LNCaP clone FGC (cell line): ENCODE measurements at regions not wholly inside any gene's neighbourhood (a gene's known extent, or its start where the extent isn't known, plus 50 kb on each side); places are given as distances from the start of the nearest gene placed in this dataset.
"Not testable (repeated sequence)": the region's sequence is repeated elsewhere in the genome, so short reads cannot be mapped to it uniquely, and the experiment has no call there.

ENCODE experiments used
- DNase-seq: peaks from one replicate; pipeline ENCODE4 v3.0.0-alpha.2; 2011; ENCODE audit warnings: low read depth
- H3K4me3 ChIP-seq: 2 replicates; pipeline ENCODE4 v1.5.1; 2011; ENCODE audit warnings: mild to moderate bottlenecking, low read depth, low read length, control low read depth
- CTCF ChIP-seq: IDR thresholded peaks from 2 replicates; pipeline ENCODE4 v1.5.1; 2012; ENCODE audit warnings: mild to moderate bottlenecking; ENCODE audit not compliant: control insufficient read depth, insufficient read depth; ENCODE audit errors: extremely low read depth

- TF ChIP-seq CTCF: no peak
- no peak overlapping the region for H3K4me3 ChIP-seq
- no peak for DNase-seq
These were observed 188.7 kb upstream of the COL3A1 start for GRCh38 chr2:188785490-188785889.

GRCh38 chr2:188786368-188786841 lies 187.8 kb upstream of the COL3A1 start:
- DNase-seq: no peak
- no peak overlapping the region for H3K4me3 ChIP-seq
- TF ChIP-seq CTCF: no peak

- DNase-seq: no peak
- no peak for TF ChIP-seq CTCF
These were observed 187.0 kb upstream of the COL3A1 start for GRCh38 chr2:188787021-188787657.

GRCh38 chr2:188787658-188788240 lies 186.4 kb upstream of the COL3A1 start:
- no peak overlapping the region for H3K4me3 ChIP-seq
- TF ChIP-seq CTCF: no peak
- DNase-seq: no peak

More at GRCh38 chr2:188787021-188787657, 187.0 kb upstream of the COL3A1 start:
- H3K4me3 ChIP-seq: no peak overlapping the region

GRCh38 chr2:188788621-188789020 lies 185.6 kb upstream of the COL3A1 start:
- DNase-seq: no peak
- no peak for TF ChIP-seq CTCF
- no peak overlapping the region for H3K4me3 ChIP-seq

- DNase-seq: no peak
- TF ChIP-seq CTCF: no peak
- no peak overlapping the region for H3K4me3 ChIP-seq
These were observed 184.2 kb upstream of the COL3A1 start for GRCh38 chr2:188789951-188790350.

GRCh38 chr2:188794453-188794852 lies 179.7 kb upstream of the COL3A1 start:
- not testable (repeated sequence) for DNase-seq, H3K4me3 ChIP-seq
